GM21515 (cell line): ENCODE measurements at regions not wholly inside any gene's neighbourhood (a gene's known extent, or its start where the extent isn't known, plus 50 kb on each side); places are given as distances from the start of the nearest gene placed in this dataset.
"Not testable (repeated sequence)": the region's sequence is repeated elsewhere in the genome, so short reads cannot be mapped to it uniquely, and the experiment has no call there.

Experiments
- ATAC-seq: cut with Tn5 transposase; IDR thresholded peaks from one replicate; pipeline ENCODE4 v1.9.1; 2021; ENCODE audit not compliant: unreplicated experiment

DNA sequence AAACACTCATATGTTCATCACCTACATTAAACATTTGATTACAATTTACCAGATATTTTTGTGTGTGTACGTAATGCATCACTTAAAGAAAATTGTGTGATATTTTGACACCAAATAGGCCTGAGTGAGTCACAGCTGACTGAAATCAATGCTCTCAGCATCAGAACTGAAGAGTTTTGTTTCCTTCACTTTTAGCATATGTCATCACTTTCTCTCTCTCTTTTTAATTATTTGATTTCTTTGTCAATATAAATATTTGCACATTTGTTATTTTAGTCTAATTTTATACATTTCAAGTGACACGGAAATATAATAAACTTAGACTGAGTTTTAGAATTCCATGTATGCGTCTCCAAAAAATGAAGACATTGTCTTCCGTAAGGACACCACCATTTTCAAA lies 545.3 kb downstream of the PTPRC start:
- ATAC-seq = no peak

DNA sequence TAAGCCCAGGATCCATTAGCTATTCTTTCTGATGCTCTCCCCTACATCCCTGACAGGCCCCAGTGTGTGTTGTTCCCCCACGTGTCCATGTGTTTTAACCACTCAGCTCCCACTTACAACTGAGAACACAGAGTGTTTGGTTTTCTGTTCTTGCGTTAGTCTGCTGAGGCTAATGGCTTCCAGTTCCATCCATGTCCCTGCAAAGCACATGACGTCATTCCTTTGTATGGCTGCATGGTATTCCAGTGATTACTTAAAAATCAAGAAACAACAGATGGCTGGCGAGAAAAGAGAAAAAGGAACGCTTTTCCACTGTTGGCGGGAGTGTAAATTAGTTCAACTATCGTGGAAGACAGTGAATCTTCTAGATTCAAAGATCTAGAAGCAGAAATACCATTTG lies 556.0 kb downstream of the PTPRC start:
- ATAC-seq = no peak

DNA sequence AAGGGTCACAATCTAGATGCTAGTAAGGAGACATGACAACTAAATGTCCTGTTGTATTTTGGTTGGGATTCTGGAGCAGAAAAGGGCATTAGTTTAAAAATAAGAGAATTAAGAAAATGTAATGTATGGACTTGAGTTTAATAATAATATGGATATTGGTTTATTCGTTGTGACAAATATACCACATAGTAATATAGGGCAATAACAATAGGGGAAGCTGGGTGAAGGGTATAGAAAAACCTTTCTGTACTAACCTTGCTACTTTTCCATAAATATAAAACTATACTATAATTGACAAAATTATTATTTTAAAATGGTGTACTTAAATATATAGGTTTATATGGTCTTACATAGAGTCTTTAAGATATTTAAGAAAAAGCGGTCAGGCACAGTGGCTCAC lies 558.9 kb downstream of the PTPRC start:
- no peak for ATAC-seq

DNA sequence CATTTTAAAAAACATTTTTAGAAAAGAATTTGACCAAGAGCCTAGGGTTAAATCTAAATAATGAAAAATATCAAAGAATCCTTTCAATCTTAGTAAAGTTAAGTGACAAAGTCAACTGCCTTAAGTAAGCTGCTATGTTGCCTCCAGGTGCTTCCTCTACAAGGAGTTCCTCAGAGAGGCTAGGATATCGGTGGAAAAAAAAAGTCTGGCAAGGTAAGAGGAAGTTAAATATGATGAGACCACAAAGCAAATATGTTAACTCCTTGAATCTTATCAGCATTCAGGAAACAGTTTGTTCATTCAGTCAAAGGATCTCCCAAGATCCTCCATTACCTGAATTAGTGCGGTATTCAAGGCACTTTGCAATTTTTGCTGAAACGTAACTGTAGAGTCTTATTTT lies 563.5 kb downstream of the PTPRC start:
- ATAC-seq = no peak

DNA sequence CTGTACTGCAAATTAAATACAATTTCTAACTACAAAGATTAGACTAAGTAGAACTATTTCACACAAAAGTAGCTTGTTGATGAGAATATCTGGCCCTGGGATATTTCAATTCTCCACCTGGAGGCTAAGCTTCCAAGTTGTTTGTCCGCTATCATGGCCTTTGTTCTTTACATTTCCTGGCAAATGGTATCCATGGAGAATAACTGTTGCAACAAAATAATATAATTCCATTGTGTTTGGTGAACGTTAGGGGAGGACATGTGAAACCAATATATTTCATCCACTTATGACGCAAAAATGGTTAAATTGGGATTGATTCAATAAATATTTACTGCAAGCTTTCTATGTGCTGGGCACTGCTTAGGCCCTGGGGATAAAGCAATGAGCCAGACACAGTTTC lies 565.4 kb downstream of the PTPRC start:
- ATAC-seq = no peak

DNA sequence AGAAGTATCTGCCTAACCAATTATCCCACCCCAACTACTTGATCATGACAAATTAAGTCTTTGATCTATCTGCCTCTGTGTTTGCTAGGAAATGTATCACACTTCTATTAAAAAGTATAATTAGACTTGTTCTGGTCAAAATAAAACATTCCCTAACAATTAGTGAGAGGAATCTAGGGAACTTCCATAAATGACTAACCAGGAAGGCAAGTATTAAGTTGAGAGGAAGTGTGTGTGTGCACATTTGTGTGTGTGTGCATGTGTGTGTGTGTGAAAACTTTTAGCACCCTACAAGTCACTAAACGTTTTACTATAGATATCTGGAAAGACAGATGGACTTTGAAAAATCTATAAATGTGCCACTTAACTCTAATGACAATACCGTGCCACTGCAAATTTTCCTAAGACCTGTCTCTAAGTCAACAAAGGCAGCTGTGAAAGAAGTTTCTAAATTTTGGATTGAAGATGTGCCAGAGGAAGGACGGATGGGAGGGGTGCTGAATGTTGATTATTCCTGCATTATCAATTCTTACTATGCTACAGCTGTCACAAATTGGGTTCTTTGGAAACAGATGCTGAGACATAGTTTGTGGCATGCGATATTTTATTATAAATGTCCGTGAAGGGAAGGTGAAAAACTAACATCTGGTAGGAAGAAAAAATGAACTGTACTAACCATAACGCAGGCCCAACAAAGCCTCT lies 567.1 kb downstream of the PTPRC start:
- ATAC-seq = no peak

DNA sequence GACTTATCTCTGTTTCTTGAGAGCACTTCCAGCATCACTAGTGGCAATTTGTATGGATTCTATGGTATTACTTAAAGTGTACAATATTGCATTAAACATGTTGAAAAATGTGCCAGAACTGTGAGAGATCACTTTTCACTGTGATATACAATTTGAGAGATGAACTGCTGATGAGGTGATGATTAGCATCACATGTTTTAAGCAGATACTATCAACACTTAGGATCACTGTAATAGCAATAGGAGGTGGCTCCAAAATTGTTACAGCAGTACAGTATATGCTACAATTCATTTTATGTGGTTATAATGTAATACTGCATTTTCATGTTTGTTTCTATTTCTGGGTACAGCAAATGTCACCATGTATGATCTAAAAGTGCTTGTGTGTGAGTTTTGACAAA lies 570.0 kb downstream of the PTPRC start:
- no peak for ATAC-seq

DNA sequence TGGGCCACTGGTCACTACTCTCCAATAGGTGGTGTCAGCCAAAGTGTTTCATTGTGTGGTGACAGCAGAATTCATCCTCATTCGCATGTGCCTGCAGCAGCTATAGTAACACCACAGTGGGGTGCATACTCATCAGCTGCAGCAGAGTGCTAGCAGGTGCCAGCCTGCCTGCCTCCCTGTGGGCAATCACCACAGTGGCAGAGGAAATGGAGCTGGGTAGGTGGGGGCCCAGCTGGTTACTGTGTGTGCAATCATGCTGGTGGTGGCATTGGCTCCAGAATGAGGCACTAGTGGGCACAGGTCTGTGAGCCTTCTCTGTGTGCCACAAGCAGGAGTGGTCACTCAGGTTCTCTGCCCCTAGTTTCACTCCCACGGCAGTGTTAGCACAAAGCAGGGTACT lies 579.2 kb downstream of the PTPRC start:
- no peak for ATAC-seq

DNA sequence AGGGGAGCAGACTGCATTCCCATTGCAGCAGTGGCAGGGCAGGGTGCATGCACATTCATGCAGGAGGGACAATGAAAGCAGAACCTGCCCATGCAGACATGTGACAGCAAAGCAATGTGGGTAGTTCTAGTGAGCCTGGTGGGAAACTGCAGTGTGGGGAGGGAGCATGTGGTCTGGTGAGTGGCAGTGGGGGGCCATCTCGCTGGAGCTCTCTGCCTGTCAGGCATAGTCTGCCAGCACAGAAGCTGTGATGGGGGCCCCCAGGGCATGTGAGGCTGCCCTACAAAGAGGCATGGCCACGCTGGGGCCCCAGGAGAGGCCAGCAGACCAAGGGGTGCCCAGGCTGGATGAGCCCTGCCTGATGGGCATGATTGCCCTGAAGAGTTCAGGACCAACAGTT lies 579.7 kb downstream of the PTPRC start:
- ATAC-seq = no peak

DNA sequence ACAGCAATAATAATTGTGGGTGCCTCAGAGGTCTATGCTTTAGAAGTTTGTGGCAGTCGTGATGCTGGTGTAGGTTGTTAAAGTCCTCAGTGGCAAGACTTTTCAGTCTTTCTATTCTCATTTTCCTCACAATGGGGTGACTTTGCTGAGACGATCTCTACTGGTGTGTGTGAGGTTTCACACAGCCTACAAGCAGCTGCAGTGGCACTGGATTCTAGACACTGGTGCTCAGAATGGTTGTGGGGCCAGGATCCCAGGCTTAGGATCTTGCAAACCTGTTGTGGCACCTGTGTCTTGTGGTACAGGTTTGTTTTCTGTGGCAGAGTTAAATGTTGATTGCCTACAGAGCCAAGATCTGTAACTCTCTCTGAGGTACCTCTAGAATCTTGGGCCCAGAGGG lies 581.2 kb downstream of the PTPRC start:
- ATAC-seq = no peak

DNA sequence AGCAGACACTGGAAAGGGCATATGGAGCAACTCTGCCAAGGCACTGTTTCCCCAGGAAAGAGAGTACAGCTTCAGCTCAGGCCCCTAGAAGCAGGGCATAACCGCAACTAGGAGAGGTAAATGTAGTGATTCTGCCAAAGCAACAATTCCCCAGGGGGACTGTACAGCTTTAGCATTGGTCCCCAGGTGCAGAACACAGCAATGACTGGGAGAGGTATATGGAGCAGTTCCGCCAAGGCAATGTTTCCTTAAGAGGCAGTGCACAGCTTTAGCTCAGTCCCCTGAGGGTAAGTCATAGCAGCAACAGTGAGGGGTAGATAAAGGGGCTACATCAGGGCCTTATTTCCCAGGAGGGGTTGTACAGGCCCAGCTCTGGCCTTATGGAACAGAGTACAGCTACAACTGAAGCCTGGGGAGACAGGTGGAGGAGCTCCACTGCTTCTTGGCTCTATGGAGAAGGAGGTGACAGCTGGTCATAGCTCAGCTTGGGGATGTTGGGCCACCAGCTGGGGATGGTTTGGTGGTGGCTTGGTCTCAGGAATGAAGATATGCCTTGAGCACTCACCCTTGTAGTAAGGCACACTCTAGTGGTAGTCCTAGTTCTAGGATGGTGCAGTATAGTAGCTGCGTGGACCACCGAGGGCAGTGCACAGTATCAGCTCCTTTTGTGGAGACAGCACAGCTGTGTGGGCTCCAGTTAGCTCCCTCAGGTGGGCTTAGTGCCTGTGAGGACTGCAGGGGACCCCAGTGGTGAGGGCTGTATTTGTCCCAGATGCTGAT lies 582.7 kb downstream of the PTPRC start:
- ATAC-seq = no peak

DNA sequence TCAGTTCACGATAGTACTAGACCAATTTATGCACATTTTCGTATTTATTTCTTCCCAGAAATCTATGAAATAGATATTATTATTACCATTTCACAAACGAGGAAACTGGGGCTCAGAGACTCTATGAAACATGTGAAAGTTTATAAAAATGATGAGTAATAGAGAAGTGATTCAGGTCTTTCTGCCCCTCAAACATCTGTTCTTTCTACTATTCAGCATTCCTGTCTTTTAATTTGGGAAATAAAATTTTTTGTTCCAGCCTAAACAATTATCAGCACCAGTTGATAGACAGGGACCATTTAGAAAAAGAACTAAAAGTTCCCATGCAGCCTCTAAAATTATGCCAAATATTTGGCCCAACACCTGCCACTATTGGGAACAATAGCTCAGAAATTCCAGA lies 585.1 kb downstream of the PTPRC start:
- ATAC-seq = no peak

DNA sequence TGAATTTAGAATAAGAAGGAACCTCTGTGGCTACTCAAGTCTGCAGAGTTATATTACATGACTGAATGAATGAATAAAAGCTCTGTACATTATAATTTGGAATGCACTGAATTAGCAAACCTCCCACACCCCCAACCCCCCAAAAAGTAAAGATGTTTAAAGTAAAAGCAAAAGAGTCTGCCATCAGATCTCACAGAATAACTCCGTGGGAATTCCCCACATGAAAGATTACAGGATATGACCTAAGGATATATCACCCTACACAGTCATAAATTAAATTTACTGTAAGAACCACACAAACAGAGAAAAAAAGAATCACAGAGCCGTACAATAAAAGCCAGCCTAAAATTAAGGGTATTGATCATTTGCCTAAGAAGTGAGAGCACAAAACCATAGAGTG lies 587.3 kb downstream of the PTPRC start:
- ATAC-seq = peak; percentile 54

DNA sequence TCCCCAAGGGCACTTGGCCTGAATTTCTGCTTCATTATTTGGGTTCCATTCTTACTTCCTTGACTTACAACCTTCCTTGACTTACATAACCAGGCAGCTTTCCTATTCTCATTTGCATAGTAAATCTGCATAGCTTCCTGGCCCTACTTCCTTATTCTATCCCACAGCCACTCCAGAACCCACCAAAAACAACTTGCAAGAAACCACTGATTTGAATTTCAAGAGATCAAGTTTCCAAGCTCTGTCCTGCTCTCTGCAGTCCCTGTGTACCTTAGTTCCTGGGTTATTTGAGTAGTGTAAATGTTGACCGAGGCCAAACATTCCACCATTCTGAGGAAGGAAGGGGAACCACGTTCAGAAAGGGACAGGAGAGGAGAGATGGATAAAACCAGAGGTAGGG lies 603.3 kb downstream of the PTPRC start:
- ATAC-seq = no peak

DNA sequence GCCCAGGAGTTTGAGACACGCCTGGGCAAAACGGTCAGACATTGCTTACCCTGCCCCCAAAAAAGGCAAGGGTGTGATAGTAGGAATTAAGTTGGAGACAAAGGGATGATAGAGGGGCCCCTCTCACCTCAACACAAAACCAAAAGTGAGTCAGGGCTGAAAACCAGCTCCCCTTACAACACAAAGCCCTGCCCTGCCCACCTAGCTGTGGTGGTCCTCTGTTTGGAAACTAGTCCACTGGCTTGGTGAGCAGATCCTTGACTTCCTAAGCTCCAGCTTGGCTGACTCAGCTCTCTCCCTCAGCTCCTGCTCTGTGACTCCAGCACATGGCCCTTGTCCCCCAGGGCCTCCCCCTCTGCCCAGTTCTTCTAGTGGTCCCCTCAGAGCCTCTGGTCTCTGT lies 603.8 kb downstream of the PTPRC start:
- ATAC-seq = no peak

DNA sequence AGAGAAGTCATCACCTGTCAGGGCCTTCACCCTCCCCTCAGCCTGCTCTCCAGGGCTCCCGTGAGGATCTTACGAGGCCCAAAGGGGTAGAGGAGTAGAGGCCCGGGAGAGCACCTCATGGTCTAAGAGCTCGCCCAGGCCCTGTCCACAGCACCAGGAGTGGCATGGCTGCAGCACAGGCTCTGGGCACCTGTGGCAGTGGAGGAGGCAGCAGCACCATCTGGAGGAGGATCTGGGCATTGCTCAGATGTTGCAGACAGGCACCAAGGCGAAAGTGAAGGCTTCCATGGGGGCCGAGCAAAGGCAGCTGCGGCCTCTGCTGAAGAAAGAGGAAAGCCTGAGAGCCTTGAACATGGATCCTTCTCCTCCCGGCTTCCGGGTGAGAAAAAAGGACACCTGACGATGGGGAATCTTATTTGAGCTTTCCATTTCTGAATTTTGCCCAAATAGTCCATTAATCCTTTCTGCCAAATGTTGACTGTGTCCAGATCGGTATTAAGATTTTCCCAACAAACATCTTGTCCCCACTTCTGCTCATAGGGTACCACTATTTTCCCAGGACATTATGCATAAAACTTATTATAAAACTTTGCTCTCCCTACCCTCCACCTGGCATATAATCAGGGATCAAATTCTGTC lies 604.7 kb downstream of the PTPRC start:
- peak; percentile 99 for ATAC-seq

DNA sequence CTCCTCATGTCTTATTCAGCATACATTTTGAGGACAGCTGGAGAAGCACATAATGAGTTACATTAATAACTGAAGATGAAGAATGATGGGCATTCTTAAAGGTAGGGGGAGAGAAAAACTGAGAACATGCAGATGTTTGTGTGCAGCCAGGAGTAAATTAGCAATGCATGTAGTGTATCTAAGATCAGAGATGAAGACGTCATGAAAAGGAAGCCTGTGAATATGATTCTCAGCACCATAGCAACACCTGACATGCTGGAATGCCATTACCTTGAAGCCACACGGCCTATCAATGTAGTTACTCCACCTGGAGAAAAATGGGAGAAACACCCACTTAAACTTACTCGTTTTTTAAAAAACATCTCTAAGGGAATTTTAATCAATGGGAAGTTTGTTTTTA lies 607.1 kb downstream of the PTPRC start:
- no peak for ATAC-seq

DNA sequence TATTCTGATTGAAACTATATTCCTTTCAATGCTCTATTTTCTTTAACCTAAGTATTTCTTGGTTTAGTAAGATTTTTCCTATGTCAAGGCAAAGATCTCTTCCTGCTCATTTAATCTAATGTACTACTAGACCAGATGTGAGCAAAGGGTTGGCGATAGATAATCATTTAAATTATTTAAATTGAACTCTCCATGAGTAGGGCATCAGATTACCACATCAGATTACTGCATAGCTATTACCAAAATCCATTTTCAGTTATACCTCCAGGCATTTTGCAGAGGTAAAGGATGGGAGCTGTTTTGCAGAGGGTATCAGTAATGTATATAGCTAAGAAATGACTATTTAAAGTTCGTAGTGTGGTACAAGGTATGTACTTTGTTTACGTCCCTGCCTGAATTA lies 607.9 kb downstream of the PTPRC start:
- ATAC-seq = no peak

DNA sequence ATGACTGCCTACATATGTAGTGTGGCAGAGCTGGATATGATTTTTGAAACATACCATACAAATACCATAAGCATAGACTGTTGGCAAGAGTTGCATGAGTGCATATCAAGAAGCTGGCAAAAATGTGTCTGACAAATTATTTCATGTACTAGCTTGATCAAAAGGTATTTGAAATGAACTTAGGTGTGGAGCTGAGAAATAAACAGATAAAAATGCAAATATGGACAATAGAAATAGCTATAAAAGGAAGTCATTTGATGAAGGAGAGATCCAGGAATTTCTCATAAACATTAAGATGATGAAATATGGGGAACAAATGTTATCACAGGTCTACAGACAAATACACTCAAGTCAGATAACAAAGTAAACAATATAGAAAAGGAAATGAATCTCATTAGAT lies 609.1 kb downstream of the PTPRC start:
- ATAC-seq = no peak

DNA sequence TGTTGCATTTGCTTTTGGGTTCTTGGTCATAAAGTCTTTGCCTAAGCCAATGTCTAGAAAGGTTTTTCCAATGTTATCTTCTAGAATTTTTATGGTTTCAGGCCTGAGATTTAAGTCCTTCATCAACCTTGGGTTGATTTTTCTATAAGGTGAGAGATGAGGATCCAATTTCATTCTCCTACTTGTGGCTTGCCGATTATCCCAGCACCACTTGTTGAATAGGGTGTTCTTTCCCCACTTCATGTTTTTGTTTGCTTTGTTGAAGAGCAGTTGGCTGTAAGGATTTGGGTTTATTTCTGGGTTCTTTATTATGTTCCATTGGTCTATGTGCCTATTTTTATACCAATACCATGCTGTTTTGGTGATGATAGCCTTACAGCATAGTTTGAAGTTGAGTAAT lies 615.2 kb downstream of the PTPRC start:
- not testable (repeated sequence) for ATAC-seq

DNA sequence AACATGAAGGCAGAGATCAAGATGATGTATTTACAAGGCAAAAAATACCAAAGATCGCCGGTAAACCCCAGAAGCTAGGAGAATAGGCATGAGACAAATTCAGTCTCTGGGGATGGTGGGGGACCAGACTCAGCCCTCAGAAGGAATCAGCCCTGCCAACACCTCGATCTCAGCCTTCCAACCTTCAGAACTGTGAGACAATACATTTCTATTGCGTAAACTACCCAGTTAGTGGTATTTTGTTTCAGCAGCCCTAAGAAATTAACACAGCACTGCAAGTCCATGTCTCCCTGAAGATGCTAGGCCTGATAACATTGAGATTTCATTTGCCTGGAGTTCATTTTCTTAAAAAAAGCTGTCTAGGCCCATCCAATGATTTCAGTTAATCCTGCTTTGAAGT lies 622.5 kb downstream of the PTPRC start:
- ATAC-seq = no peak

DNA sequence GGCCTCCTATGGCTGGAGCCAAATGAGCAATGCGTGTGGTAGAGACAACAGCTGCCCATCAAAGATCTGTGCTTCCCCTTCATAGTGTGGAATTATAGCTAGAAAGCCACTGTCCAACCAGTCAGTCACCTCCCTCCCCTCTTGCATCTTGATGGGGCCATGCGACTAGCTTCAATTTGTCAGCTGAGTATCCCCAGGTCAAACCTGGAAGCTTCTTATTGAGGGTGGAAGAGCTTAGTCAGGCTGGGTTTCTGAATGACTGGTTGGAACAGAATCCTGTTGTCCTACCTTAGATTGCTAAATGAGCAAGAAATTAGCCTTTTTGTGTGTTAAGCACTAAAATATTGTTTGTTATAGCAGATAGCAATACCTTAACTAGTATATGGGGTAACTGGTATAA lies 625.4 kb downstream of the PTPRC start:
- ATAC-seq = no peak
